Activated CD8-positive, alpha-beta memory T cell treated with anti-CD3 and anti-CD28 coated beads, Interleukin-2, amount 50 U/mL, for 4 hours (primary cell): ENCODE measurements at regions not wholly inside any gene's neighbourhood (a gene's known extent, or its start where the extent isn't known, plus 50 kb on each side); places are given as distances from the start of the nearest gene placed in this dataset.
"Not testable (repeated sequence)": the region's sequence is repeated elsewhere in the genome, so short reads cannot be mapped to it uniquely, and the experiment has no call there.

Source experiments
- DNase-seq: peaks from one replicate; pipeline ENCODE4 v3.0.0-alpha.2; 2020

DNA sequence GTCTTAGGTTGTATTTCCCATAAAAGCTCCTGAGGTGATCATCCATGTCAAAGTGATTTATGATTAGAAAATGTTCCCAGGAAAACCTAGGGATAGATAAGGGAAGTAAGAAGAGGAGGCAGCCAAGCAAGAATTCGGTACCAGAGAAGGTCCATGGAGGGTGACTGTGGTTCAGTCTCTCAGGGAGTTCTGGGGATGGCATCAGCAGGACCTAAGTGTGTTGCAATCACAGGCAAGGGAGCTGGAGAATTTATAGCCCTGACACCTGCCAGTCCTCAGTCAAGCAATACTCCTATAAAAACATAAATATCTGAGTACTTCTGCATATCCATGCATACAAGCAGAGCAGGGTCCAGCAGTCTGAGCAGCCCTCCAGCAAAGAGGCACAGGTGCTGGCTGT lies 95.6 kb upstream of the TOPAZ1 start:
- no peak for DNase-seq

DNA sequence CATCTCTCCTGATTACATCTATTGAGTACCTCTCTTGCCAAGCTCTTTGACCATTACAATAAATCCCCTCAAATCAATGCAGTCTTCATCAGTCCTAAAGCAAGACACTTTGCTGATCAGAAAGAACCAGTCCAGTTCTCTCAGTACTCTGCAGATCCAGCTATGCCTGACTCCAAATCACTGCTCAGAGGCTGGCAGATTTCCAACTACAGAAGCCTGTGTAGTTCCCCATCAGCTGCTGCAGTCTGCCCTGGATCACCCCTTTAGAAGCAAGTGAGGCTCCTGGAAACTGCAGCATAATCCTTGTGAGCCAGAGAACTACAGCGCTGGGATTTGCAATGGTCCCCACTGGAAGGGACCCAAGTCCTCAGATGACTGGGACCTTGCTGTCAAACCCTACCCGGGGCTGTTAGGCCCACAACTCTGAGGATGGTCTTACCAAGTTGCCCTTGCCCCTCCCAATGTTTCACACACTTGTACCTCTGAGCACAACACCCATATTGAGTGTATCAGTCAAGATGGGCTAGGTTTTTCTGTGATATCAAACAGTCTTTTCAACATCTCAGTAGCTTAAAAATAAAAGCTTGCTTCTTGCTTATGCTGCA lies 81.9 kb upstream of the TOPAZ1 start:
- DNase-seq: no peak

DNA sequence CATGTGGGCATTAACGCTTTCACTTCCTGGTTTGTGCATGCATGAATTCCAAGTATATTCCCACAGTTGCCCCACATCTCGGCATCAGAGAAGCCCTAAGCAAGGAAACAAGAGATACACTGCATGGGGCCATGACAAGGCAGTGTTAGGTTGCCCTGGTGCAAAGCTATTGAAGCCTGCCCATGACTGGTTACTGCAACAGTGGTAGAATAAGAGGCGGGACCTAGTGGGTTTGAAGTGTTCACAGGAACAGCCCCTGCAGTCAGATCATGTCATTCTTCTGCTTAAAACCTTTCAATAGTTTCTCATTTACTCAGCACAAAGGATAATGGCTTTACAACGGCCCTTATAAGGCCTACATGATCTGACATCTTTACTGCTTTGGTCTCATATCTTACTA lies 80.9 kb upstream of the TOPAZ1 start:
- no peak for DNase-seq

DNA sequence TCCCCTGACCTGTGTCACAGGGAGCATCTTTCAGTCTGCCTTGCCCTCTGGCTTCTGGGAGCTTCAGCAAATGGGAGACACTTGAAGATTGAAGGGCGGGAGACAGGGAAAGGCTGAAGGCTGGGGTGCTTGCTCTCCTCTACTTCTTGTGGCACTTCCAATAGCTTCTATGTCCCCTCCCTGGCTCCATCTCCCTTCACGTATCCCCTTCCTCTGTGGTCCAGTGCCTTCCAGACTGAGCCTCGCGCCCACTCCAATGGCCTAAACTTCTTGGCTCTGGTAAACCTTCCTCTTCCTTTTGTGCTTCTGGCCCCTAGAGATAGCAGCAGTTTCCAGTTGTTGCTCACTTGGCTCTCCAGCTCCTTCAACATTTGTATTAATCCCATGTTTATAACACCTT lies 69.8 kb upstream of the TOPAZ1 start:
- DNase-seq: no peak

DNA sequence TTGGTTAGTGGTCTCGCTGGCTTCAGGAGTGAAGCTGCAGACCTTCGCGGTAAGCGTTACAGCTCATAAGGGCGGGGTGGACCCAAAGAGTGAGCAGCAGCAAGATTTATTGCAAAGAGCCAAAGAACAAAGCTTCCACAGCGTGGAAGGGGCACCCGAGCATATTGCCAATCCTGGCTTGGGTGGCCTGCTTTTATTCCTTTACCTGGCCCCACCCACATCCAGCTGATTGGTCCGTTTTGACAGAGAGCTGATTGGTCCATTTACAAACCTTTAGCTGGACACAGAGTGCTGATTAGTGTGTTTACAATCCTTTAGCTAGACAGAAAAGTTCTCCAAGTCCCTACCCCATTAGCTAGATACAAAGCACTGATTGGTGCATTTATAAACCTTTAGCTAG lies 69.0 kb upstream of the TOPAZ1 start:
- DNase-seq: not testable (repeated sequence)

DNA sequence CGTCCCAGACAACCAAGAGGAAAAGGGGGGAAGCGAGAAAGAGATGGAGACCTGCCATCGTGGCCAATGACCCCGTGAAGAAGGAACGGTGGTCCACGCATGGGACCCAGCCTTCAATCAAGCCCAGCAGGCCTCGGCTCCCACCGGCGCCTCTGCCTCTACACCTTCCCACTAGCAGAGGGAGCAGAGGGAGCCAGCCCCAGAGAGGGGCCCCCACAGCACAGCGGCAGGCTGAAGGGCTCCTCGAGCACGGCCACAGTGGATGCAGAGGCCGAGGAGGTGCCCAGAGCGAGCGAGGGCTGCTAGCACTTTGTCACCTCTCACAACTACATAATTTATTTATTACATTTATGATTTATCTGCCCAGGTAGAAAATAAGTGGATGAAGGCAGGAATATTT lies 68.4 kb upstream of the TOPAZ1 start:
- DNase-seq: no peak

DNA sequence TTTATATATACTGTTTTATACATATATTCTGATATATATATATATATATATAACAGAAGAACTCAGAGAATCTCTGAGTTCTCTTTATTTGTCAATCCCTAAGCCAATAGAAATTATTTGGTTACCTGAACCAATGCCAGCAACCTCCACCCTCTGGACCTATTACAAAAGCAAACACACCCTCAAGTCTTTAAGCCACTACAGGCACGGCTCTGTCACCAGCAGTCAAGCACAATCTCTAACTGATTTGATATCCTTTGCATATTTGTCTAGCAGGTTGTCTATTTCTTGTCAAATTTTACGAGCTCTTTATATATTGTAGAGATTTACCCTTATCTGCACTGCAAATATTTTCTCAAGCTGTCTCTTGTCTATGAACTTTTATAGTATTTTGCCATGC lies 66.6 kb upstream of the TOPAZ1 start:
- DNase-seq: no peak

DNA sequence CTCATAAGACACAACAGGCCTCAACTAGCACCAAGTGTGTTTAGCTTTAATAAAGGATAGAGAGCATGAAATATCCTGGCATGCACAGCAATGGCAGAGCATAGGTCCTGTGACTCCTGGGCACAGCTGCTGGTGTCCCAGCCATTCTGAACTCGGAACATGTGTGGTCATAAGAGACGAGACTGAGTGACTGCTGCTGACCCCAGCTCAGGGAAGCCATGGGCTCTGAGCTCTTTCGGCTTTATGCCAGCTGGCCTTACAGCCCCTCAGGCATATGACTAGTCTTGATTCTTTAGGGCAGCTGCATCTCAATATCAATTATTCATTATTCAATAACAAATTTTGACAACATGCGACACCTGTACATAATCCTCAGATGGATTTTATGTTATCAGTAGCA lies 62.4 kb upstream of the TOPAZ1 start:
- no peak for DNase-seq

DNA sequence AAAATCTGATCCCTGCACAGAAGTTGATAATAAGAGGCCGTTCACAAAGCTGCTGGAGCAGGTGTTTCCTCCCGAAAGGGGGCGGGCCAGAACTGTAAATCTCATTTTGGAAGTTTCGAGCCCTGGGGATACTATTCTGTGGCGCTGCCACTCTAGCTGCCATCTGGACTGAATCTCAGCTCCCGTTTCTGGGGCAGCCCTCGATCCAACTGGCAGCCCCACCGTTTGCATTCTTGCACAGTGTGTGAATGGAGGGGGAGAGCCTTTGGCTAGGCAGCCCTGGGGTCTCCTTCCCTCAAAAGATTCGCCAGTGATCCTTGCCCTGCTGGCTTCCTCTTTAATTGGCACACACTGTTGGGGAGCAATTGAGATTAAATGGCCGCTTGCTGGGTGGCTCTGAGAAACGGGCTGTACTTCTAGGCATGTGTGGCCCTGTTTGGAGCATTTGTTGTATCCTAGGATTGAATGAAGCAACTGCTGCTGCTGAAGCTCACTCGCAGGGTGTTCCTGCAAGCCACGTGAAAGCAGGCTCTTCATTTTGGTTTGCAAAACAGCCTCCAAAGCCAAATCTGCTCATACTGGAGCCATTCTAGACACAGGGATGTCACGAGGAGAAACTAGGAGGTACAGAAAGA lies 57.2 kb upstream of the TOPAZ1 start:
- DNase-seq: no peak

DNA sequence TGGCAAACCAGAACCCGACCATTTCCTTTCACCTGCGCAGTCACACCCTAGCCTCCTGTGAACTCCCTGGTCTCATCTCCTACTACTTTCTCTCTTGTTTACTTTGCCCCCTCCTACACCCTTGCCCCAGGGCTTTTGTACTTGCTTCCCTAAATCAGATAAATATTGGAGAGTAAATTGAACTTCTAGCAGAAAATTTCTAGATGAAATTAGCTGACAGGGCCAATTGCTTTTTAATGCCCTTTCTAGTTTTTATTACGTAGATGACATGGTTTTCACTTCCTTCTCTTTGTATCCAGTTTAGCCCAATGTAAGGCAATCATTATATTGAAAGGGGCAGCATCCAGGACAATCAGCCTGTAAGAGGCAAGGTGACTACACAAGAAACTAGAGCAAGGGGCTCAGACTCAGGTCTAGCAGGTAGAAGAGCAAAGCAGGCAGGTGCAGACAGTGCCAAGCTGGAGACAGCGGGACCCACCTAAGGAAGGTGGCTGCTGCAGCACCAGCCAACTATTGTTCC lies 56.2 kb upstream of the TOPAZ1 start:
- DNase-seq: no peak

DNA sequence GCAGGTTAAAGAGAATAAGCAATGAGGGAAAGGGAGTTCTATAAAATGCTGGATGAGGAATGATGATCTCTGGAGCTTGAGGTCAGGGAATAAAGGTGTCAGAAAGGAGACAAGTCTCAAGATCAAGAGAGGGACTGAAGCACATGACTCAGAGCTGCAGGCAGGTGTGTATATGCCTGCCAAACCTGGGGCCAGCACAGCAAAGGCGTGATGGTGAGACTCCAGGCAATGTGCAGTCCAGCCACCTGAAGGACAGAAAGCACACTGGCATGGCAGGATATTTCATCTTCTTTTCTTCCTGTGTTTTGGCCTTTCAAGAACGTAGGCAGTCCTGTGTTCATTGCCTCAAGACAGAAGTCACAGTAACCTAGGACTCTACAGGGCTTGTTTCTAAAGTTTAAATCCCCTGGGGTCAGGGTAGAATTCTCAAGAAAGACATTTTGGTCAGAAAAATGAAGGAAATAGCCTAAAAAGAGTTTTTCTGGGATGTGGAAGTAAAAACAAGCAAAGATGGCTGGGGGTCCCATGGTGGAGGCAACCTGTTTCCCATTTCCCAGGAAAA lies 55.5 kb upstream of the TOPAZ1 start:
- DNase-seq: no peak

DNA sequence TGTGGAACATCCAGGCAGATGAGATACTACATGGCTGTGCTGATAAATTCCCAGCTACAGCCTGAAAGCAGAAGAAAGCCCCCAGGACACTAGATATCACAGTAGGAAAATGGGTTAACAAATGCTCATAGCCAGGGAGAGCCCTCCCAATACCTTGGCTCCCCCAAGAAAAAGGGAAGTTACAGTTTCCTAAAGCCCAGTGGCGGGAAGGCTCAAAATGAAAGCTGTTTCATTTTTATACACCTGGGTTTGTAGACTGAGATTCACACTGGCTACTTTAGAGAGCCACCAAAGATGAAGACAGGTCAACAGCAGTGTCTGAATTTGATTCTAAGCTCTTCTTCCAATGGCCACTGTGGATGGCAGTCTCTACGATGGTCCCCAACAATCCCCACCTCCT lies 55.0 kb upstream of the TOPAZ1 start:
- DNase-seq: no peak
